ENCODE measurements at regions not wholly inside any gene's neighbourhood (a gene's known extent, or its start where the extent isn't known, plus 50 kb on each side); places are given as distances from the start of the nearest gene placed in this dataset.

- Mint-ChIP-seq H3K4me3 (peak overlapping the region; percentile 83 to 94 (median 87)), H3K4me1 (peaks cover 22 to 34% (median 31%) of the 10 kb centered on the region in 3 donors), H3K27ac (peak overlapping the region; percentile 90 to 99 (median 98)), H3K36me3 (peaks cover 2 to 23% (median 7%) of the 10 kb centered on the region in 3 donors), H3K9me3 (peaks cover 2 to 21% (median 15%) of the 10 kb centered on the region in 5 donors), H3K27me3 (peaks cover 0 to 5% of the 10 kb centered on the region in 2 donors)
- Histone ChIP-seq H3K27me3 (ENCODE audit: insufficient read depth, low read length, poor library complexity, severe bottlenecking) (no peaks in the 10 kb centered on the region), H3K27ac (ENCODE audit: low read depth, low read length) (peak overlapping the region; percentile 67), H3K4me3 (ENCODE audit: low read length) (peak overlapping the region; percentile 50), H3K9me3 (ENCODE audit: low read length) (no peaks in the 10 kb centered on the region), H3K36me3 (ENCODE audit: insufficient read depth, low read length) (no peaks in the 10 kb centered on the region), H3K4me1 (ENCODE audit: insufficient read depth, low read length) (peaks cover 17% of the 10 kb centered on the region)
- peak; percentile 15 to 75 (median 60) for DNase-seq
- CTCF ChIA-PET = no interaction called here
- POLR2A ChIA-PET = no interaction called here
Observed at GRCh38 chr18:38940863-38941531, 1375.4 kb upstream of the CELF4 start.

- Mint-ChIP-seq H3K4me3 (peak overlapping the region; percentile 83 to 94 (median 87)), H3K27ac (peak overlapping the region; percentile 90 to 99 (median 98)), H3K36me3 (peaks cover 2 to 20% (median 7%) of the 10 kb centered on the region in 3 donors), H3K27me3 (no peaks in the 10 kb centered on the region), H3K9me3 (peaks cover 2 to 21% (median 15%) of the 10 kb centered on the region in 5 donors), H3K4me1 (peaks cover 22 to 34% (median 31%) of the 10 kb centered on the region in 3 donors)
- H3K4me1 ChIP-seq (ENCODE audit: insufficient read depth, low read length) = peaks cover 17% of the 10 kb centered on the region
- H3K36me3 ChIP-seq (ENCODE audit: insufficient read depth, low read length) = no peaks in the 10 kb centered on the region
- H3K27me3 ChIP-seq (ENCODE audit: insufficient read depth, low read length, poor library complexity, severe bottlenecking) = no peaks in the 10 kb centered on the region
- DNase-seq = no peak
- ChIA-PET CTCF (no interaction called here), POLR2A (no interaction called here)
- no peak overlapping the region for H3K4me3 ChIP-seq (ENCODE audit: low read length)
- H3K27ac ChIP-seq (ENCODE audit: low read depth, low read length) = peak overlapping the region; percentile 67
- H3K9me3 ChIP-seq (ENCODE audit: low read length) = no peaks in the 10 kb centered on the region
Observed at GRCh38 chr18:38940475-38940862, 1374.9 kb upstream of the CELF4 start.

- Histone ChIP-seq H3K9me3 (ENCODE audit: low read length) (no peaks in the 10 kb centered on the region), H3K27ac (ENCODE audit: low read depth, low read length) (no peak overlapping the region), H3K4me3 (ENCODE audit: low read length) (no peak overlapping the region), H3K36me3 (ENCODE audit: insufficient read depth, low read length) (no peaks in the 10 kb centered on the region), H3K4me1 (ENCODE audit: insufficient read depth, low read length) (no peaks in the 10 kb centered on the region), H3K27me3 (ENCODE audit: insufficient read depth, low read length, poor library complexity, severe bottlenecking) (no peaks in the 10 kb centered on the region)
- H3K36me3 Mint-ChIP-seq = peaks cover 0 to 3% (median 0%) of the 10 kb centered on the region in 3 donors
- H3K27ac Mint-ChIP-seq = peak overlapping the region in 1 of 8 donors; percentile 22
- H3K9me3 Mint-ChIP-seq = peaks cover 0 to 2% (median 0%) of the 10 kb centered on the region in 5 donors
- DNase-seq = no peak
- ChIA-PET POLR2A (no interaction called here), CTCF (no interaction called here)
- peaks cover 0 to 5% (median 2%) of the 10 kb centered on the region in 3 donors for H3K4me1 Mint-ChIP-seq
- H3K4me3 Mint-ChIP-seq = no peak overlapping the region
- peaks cover 0 to under 1% of the 10 kb centered on the region in 2 donors for H3K27me3 Mint-ChIP-seq
Observed at GRCh38 chr18:38933910-38934510, 1368.4 kb upstream of the CELF4 start.

GRCh38 chr18:38933322-38933721 lies 1367.7 kb upstream of the CELF4 start:
- H3K9me3 Mint-ChIP-seq = peaks cover 0 to 2% (median 0%) of the 10 kb centered on the region in 5 donors
- DNase-seq = no peak
- H3K36me3 Mint-ChIP-seq = peaks cover 0 to 3% (median 0%) of the 10 kb centered on the region in 3 donors
- Histone ChIP-seq H3K4me3 (ENCODE audit: low read length) (no peak overlapping the region), H3K27ac (ENCODE audit: low read depth, low read length) (no peak overlapping the region), H3K36me3 (ENCODE audit: insufficient read depth, low read length) (no peaks in the 10 kb centered on the region), H3K4me1 (ENCODE audit: insufficient read depth, low read length) (no peaks in the 10 kb centered on the region), H3K27me3 (ENCODE audit: insufficient read depth, low read length, poor library complexity, severe bottlenecking) (no peaks in the 10 kb centered on the region), H3K9me3 (ENCODE audit: low read length) (no peaks in the 10 kb centered on the region)
- peaks cover 0 to 6% of the 10 kb centered on the region in 2 donors for H3K27me3 Mint-ChIP-seq
- peaks cover 0 to 2% (median 0%) of the 10 kb centered on the region in 3 donors for H3K4me1 Mint-ChIP-seq
- H3K27ac Mint-ChIP-seq = no peak overlapping the region
- ChIA-PET CTCF (no interaction called here), POLR2A (no interaction called here)
- H3K4me3 Mint-ChIP-seq = no peak overlapping the region

GRCh38 chr18:38932752-38933151 lies 1367.2 kb upstream of the CELF4 start:
- H3K27ac ChIP-seq (ENCODE audit: low read depth, low read length) = no peak overlapping the region
- Mint-ChIP-seq H3K9me3 (peaks cover 0 to 2% (median 0%) of the 10 kb centered on the region in 5 donors), H3K27ac (peak overlapping the region in 1 of 8 donors; percentile 70), H3K4me1 (peaks cover 0 to 2% (median 0%) of the 10 kb centered on the region in 3 donors), H3K27me3 (peaks cover 0 to 6% of the 10 kb centered on the region in 2 donors), H3K36me3 (peaks cover 0 to 3% (median 0%) of the 10 kb centered on the region in 3 donors), H3K4me3 (no peak overlapping the region)
- H3K4me3 ChIP-seq (ENCODE audit: low read length) = no peak overlapping the region
- H3K36me3 ChIP-seq (ENCODE audit: insufficient read depth, low read length) = no peaks in the 10 kb centered on the region
- CTCF ChIA-PET = no interaction called here
- no peaks in the 10 kb centered on the region for H3K9me3 ChIP-seq (ENCODE audit: low read length)
- no peak for DNase-seq
- no peaks in the 10 kb centered on the region for H3K27me3 ChIP-seq (ENCODE audit: insufficient read depth, low read length, poor library complexity, severe bottlenecking)
- no peaks in the 10 kb centered on the region for H3K4me1 ChIP-seq (ENCODE audit: insufficient read depth, low read length)
- POLR2A ChIA-PET = no interaction called here

- ChIA-PET POLR2A (no interaction called here), CTCF (no interaction called here)
- peaks cover 0 to 10% of the 10 kb centered on the region in 2 donors for H3K27me3 Mint-ChIP-seq
Observed at GRCh38 chr18:38931754-38932050, 1366.1 kb upstream of the CELF4 start.

GRCh38 chr18:38930881-38931753 lies 1365.5 kb upstream of the CELF4 start:
- Mint-ChIP-seq H3K36me3 (peaks cover 0 to 5% (median 3%) of the 10 kb centered on the region in 3 donors), H3K4me1 (peaks cover 0 to 2% (median 0%) of the 10 kb centered on the region in 3 donors), H3K9me3 (peaks cover 0 to 2% (median 0%) of the 10 kb centered on the region in 5 donors), H3K27ac (no peak overlapping the region), H3K27me3 (peaks cover 0 to 11% of the 10 kb centered on the region in 2 donors), H3K4me3 (no peak overlapping the region)
- POLR2A ChIA-PET = no interaction called here
- CTCF ChIA-PET = no interaction called here
- Histone ChIP-seq H3K36me3 (ENCODE audit: insufficient read depth, low read length) (no peaks in the 10 kb centered on the region), H3K27me3 (ENCODE audit: insufficient read depth, low read length, poor library complexity, severe bottlenecking) (no peaks in the 10 kb centered on the region), H3K27ac (ENCODE audit: low read depth, low read length) (no peak overlapping the region), H3K9me3 (ENCODE audit: low read length) (no peaks in the 10 kb centered on the region), H3K4me1 (ENCODE audit: insufficient read depth, low read length) (no peaks in the 10 kb centered on the region), H3K4me3 (ENCODE audit: low read length) (no peak overlapping the region)
- no peak for DNase-seq

More at GRCh38 chr18:38931754-38932050, 1366.1 kb upstream of the CELF4 start:
- no peak for DNase-seq
- Mint-ChIP-seq H3K9me3 (peaks cover 0 to 2% (median 0%) of the 10 kb centered on the region in 5 donors), H3K36me3 (peaks cover 0 to 3% (median 1%) of the 10 kb centered on the region in 3 donors), H3K4me3 (no peak overlapping the region), H3K4me1 (peaks cover 0 to 2% (median 0%) of the 10 kb centered on the region in 3 donors), H3K27ac (no peak overlapping the region)
- H3K27ac ChIP-seq (ENCODE audit: low read depth, low read length) = no peak overlapping the region
- H3K4me1 ChIP-seq (ENCODE audit: insufficient read depth, low read length) = no peaks in the 10 kb centered on the region
- H3K36me3 ChIP-seq (ENCODE audit: insufficient read depth, low read length) = no peaks in the 10 kb centered on the region
- H3K4me3 ChIP-seq (ENCODE audit: low read length) = no peak overlapping the region
- H3K27me3 ChIP-seq (ENCODE audit: insufficient read depth, low read length, poor library complexity, severe bottlenecking) = no peaks in the 10 kb centered on the region
- H3K9me3 ChIP-seq (ENCODE audit: low read length) = no peaks in the 10 kb centered on the region

GRCh38 chr18:38923540-38923939 lies 1357.9 kb upstream of the CELF4 start:
- no peak overlapping the region for H3K4me3 ChIP-seq (ENCODE audit: low read length)
- H3K4me1 ChIP-seq (ENCODE audit: insufficient read depth, low read length) = no peaks in the 10 kb centered on the region
- ChIA-PET CTCF (no interaction called here), POLR2A (no interaction called here)
- Mint-ChIP-seq H3K27me3 (peaks cover 3 to 47% of the 10 kb centered on the region in 2 donors), H3K4me3 (no peak overlapping the region), H3K4me1 (no peaks in the 10 kb centered on the region), H3K9me3 (peaks cover 0 to 2% (median 0%) of the 10 kb centered on the region in 5 donors), H3K27ac (no peak overlapping the region), H3K36me3 (peaks cover 0 to 9% (median 0%) of the 10 kb centered on the region in 3 donors)
- no peaks in the 10 kb centered on the region for H3K9me3 ChIP-seq (ENCODE audit: low read length)
- no peak for DNase-seq
- H3K27ac ChIP-seq (ENCODE audit: low read depth, low read length) = no peak overlapping the region
- no peaks in the 10 kb centered on the region for H3K27me3 ChIP-seq (ENCODE audit: insufficient read depth, low read length, poor library complexity, severe bottlenecking)
- no peaks in the 10 kb centered on the region for H3K36me3 ChIP-seq (ENCODE audit: insufficient read depth, low read length)

All from CD8-positive, alpha-beta memory T cell (primary cell).